SK-N-MC (cell line): ENCODE measurements at regions not wholly inside any gene's neighbourhood (a gene's known extent, or its start where the extent isn't known, plus 50 kb on each side); places are given as distances from the start of the nearest gene placed in this dataset.

Experiments used
- DNase-seq: peaks from one replicate; pipeline ENCODE4 v3.0.0-alpha.2; 2011; ENCODE audit warnings: low read depth, low spot score
- H3K27ac ChIP-seq: fragments of 200-600 bp; sonication (generic); 2 replicates; pipeline ENCODE4 v1.5.1; 2016; ENCODE audit warnings: mixed run types
- H3K36me3 ChIP-seq: fragments of 200-600 bp; sonication (generic); 2 replicates; pipeline ENCODE4 v1.6.1; 2017; ENCODE audit warnings: antibody characterized with exemption, low read length, mixed read lengths; ENCODE audit not compliant: insufficient read depth
- H3K4me3 ChIP-seq: fragments of 200-600 bp; sonication (generic); 2 replicates; pipeline ENCODE4 v1.5.1; 2016
- H3K9ac ChIP-seq: fragments of 200-600 bp; sonication (generic); 2 replicates; pipeline ENCODE4 v1.8.0; 2017; ENCODE audit warnings: mixed run types, mixed read lengths; ENCODE audit not compliant: insufficient read length
- H3K9me3 ChIP-seq: fragments of 200-600 bp; sonication (generic); 2 replicates; pipeline ENCODE4 v1.6.1; 2017; ENCODE audit warnings: low read depth, mild to moderate bottlenecking, antibody characterized with exemption, low read length, moderate library complexity, mixed read lengths
- EZH2 ChIP-seq: fragments of 200-600 bp; sonication (generic); IDR thresholded peaks from one replicate; pipeline ENCODE4 v1.6.1; 2017; ENCODE audit warnings: antibody characterized with exemption
- FOXP2 ChIP-seq: optimal IDR thresholded peaks from 2 replicates; pipeline ENCODE3; 2011; ENCODE audit warnings: mild to moderate bottlenecking, moderate library complexity; ENCODE audit not compliant: insufficient read depth; ENCODE audit errors: extremely low read length, control extremely low read depth
- POLR2AphosphoS5 ChIP-seq: IDR thresholded peaks from 2 replicates; pipeline ENCODE4 v1.6.1; 2012; ENCODE audit warnings: mild to moderate bottlenecking, low read depth, low read length, borderline replicate concordance

DNA sequence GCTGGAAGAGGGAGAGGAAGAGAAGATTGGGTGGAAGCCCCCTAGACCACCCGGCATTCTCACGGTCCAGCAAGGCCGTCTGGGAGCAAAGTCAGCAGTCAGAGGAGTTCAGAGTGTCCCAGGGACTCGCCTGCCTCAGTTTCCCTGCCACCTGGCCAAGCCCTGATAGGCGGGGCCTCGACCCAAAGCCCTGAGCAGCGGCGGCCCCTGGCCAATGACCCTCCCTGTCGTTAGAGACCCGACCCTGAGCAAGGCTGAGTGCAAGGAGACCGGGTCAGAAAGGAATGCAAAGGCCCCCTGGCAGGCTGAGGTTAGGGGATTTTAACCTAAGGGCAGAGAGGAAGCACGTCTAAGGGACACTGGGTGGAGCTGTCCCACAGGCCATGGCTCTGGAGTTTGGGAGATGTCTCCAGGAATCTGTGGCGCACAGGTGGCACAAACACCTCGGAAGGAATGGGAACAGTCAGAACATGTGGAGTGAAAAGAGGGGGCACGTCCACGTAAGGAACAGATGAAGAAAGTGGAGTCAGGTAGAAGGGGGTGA, 196.8 kb upstream of the PDE1C start:
- no peak overlapping the region for H3K9ac ChIP-seq
- H3K27ac ChIP-seq, result no peak overlapping the region
- no peak for DNase-seq
- no peaks in the 10 kb centered on the region for H3K9me3 ChIP-seq
- no peaks in the 10 kb centered on the region for H3K36me3 ChIP-seq
- H3K4me3 ChIP-seq, result no peak overlapping the region
- no peak for TF ChIP-seq EZH2
- TF ChIP-seq FOXP2, result no peak
- TF ChIP-seq POLR2AphosphoS5, result no peak

DNA sequence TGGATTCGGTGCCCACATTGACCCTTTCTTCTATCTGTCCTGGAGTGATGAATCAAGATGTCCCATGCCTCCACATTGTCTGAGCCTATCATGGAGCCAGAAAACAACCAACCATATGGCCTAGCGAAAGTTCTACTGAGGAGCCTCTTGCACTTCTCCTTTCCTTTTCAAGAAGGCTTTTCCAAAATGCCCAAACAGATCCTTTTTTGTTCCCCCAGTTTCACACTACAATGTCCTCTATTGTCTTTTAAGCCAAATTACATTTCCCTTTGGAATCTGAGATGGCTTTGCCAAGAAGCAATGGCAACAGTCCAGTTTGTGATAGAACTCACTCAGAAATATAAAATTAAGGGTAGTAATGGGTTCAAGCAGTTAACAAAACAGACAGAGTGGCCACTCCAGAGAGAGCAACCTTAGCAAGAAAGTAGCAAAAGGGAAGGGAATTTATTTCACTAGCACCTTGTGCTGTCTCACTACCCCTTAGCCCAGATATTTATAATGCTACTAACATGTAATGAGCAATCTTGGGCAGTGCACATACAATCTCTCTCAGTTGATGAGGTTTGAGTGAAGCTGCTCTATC, 194.6 kb upstream of the PDE1C start:
- Histone ChIP-seq H3K36me3 (no peaks in the 10 kb centered on the region), H3K4me3 (no peak overlapping the region), H3K9ac (no peak overlapping the region), H3K27ac (no peak overlapping the region), H3K9me3 (no peaks in the 10 kb centered on the region)
- DNase-seq, result no peak
- TF ChIP-seq EZH2, result no peak
- TF ChIP-seq FOXP2, result no peak
- no peak for TF ChIP-seq POLR2AphosphoS5

DNA sequence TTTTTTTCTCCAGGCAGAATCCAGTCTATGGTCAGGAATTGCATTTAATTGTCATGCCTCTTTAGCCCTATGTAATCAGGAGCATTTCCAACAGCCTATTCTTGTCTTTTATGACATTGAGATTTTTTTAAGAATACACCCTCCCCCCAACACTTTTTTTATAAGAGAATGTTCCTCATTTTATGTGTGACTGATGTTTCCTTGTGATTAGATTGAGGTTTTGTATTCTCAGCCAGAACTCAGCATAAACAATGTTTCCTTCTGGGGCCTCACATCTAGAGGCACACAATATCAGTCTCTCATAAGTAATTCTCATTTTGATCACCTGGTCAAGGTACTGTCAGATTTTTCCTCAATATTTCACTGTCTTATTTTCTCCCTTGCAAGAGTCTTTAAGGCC, 193.4 kb upstream of the PDE1C start:
- no peak overlapping the region for H3K4me3 ChIP-seq
- no peak overlapping the region for H3K27ac ChIP-seq
- TF ChIP-seq EZH2 (no peak), POLR2AphosphoS5 (no peak), FOXP2 (no peak)
- H3K9me3 ChIP-seq, result no peaks in the 10 kb centered on the region
- H3K9ac ChIP-seq, result no peak overlapping the region
- no peaks in the 10 kb centered on the region for H3K36me3 ChIP-seq
- no peak for DNase-seq

DNA sequence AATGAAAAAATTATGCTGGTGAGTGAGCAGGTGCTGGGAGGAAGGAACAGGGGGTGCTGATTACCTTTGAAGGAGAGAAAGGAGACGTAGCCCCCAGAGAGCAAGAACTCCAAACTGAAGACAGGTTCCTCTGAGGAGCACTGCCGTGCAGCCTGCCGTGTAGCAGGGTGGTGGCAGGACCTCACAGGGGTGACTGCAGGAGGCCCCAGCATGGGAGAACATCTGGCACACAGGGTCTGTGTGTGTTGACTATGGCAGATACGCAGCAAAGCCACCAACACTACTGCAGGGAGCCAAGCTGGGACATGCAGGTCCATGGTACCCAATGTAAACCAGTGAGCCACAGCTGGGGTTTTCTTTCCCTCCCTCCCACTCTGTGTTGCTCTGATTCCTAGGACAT, 192.1 kb upstream of the PDE1C start:
- no peak overlapping the region for H3K27ac ChIP-seq
- H3K9me3 ChIP-seq, result no peaks in the 10 kb centered on the region
- no peak overlapping the region for H3K9ac ChIP-seq
- H3K36me3 ChIP-seq, result no peaks in the 10 kb centered on the region
- DNase-seq, result no peak
- no peak overlapping the region for H3K4me3 ChIP-seq
- no peak for TF ChIP-seq FOXP2
- TF ChIP-seq EZH2, result no peak
- no peak for TF ChIP-seq POLR2AphosphoS5

DNA sequence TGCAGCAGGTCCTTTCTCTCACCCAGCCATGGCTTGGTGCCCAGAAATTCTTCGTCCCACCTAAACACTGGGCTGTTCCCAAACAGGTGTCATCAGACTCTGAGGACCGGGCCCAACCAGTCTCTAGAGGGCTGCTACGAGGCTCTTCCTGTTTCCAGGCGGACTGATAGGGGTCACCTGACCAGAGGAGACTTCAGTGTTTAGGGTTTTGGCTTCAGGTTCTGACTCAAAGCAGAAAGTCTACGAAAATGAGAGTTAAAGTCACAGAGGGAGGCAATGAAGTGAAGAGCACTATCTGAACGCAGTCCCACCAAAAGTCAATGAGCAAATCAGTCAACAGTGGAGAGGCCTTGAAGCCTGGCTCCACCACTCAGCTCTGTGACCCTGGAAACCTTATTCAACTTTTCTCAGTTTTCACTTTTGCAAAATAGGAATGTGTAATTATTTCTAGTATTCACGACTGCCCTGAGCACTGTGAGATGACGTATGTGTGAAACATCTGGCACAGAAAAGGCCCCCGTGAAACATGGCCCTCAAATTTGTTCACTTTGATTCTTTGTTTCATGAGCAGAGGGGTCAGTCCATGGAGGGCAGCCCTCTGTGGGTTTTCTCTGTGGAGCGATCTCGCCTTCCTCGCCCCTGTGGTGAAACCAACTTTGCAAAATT, 189.9 kb upstream of the PDE1C start:
- Histone ChIP-seq H3K9me3 (no peaks in the 10 kb centered on the region), H3K27ac (no peak overlapping the region), H3K4me3 (no peak overlapping the region), H3K9ac (no peak overlapping the region), H3K36me3 (no peaks in the 10 kb centered on the region)
- TF ChIP-seq EZH2 (no peak), POLR2AphosphoS5 (no peak), FOXP2 (no peak)
- DNase-seq, result no peak

DNA sequence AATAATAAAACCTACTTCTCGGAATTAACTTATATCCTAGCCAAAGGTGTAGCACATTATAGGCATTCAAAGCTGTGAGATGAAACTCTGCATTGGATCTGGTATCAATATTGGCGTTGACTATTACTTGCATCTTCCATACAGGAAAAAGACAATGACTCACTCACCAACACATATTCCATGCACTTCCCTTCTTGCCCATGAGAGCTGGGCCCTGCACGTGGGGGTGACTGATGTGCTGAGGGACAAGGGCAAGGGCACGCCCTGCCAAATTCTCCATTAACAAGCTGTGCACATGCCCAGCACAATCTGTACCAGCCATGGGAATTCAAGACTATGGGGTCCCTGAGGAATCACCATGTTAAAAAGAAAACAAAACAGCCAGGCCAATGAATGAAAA, 188.1 kb upstream of the PDE1C start:
- TF ChIP-seq EZH2 (no peak), POLR2AphosphoS5 (no peak), FOXP2 (no peak)
- no peaks in the 10 kb centered on the region for H3K9me3 ChIP-seq
- H3K36me3 ChIP-seq, result no peaks in the 10 kb centered on the region
- H3K27ac ChIP-seq, result no peak overlapping the region
- no peak for DNase-seq
- no peak overlapping the region for H3K4me3 ChIP-seq
- no peak overlapping the region for H3K9ac ChIP-seq

DNA sequence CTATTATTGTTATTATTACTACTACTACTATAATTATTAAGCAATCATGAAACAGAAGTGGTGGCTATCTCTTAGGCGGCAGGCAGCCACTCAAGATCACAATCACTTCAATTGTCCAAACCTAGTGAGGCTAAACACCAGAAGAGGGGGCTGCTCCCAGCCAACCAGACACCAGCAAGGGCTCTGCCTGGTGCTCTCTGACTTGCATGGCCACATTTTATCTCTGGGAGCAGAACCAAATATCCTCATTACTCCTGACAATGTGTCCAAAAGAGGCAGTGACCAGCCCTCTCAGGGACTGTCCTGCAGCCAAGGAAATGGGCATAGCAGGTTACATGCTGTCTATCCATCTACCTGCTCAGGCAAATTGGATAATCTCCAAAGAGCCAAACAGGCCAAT, 187.4 kb upstream of the PDE1C start:
- Histone ChIP-seq H3K27ac (no peak overlapping the region), H3K9ac (no peak overlapping the region), H3K36me3 (no peaks in the 10 kb centered on the region), H3K9me3 (no peaks in the 10 kb centered on the region), H3K4me3 (no peak overlapping the region)
- no peak for TF ChIP-seq FOXP2
- TF ChIP-seq POLR2AphosphoS5, result no peak
- TF ChIP-seq EZH2, result no peak
- DNase-seq, result no peak

DNA sequence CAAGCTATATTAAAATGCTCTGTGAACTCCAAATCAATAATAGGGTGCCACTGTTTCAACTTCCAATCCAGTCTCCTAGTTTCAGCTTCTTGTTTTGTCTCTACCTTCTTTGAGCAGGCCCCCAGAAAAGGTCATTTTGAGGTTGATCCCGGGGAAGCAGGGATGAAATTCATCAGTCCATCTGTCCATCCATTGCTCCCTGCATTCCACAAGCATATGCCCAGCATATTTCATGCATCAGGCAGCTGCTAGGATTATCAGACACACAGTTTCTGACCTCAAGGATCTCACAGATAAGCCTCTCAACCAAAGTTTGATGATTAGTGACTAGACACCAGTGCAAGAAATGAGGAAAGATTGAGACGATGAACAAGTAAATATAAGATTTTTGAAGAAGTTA, 186.6 kb upstream of the PDE1C start:
- no peak overlapping the region for H3K9ac ChIP-seq

DNA sequence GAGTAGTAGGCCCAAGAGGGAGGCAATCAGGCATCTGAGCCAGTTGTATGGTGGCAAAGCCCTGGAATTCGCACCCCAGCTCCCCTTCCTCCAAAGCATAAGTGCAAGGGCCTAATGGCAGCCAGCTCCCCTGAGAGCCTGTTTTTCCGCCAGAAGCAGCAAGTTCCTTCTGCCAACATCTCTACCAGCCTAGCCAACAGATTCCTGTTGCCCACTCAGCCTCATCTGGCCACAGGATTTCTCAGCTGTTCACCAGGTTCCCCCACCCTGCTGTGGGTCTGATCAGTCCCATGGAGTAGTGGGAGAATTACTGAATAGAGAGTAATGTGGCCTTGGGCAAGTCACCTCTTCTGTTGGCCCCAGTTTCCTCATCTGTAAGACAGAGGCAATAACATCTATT, 186.2 kb upstream of the PDE1C start:
- no peak for TF ChIP-seq POLR2AphosphoS5
- no peak for TF ChIP-seq EZH2
- TF ChIP-seq FOXP2, result no peak
- DNase-seq, result no peak
- H3K9me3 ChIP-seq, result no peaks in the 10 kb centered on the region
- no peaks in the 10 kb centered on the region for H3K36me3 ChIP-seq
- no peak overlapping the region for H3K27ac ChIP-seq
- no peak overlapping the region for H3K4me3 ChIP-seq
- H3K9ac ChIP-seq, result no peak overlapping the region

More for the DNA sequence above, 186.6 kb upstream of the PDE1C start:
- H3K27ac ChIP-seq, result no peak overlapping the region
- H3K4me3 ChIP-seq, result no peak overlapping the region
- no peaks in the 10 kb centered on the region for H3K9me3 ChIP-seq
- no peak for TF ChIP-seq POLR2AphosphoS5
- TF ChIP-seq EZH2, result no peak
- no peak for TF ChIP-seq FOXP2
- no peaks in the 10 kb centered on the region for H3K36me3 ChIP-seq
- DNase-seq, result no peak
